Smooth muscle cell of the brain vasculature (primary cell): ENCODE measurements at regions not wholly inside any gene's neighbourhood (a gene's known extent, or its start where the extent isn't known, plus 50 kb on each side); places are given as distances from the start of the nearest gene placed in this dataset.

ENCODE experiments used
- DNase-seq: peaks from one replicate; pipeline ENCODE4 v3.0.0-alpha.2; 2012; ENCODE audit warnings: low read depth, low spot score

DNA sequence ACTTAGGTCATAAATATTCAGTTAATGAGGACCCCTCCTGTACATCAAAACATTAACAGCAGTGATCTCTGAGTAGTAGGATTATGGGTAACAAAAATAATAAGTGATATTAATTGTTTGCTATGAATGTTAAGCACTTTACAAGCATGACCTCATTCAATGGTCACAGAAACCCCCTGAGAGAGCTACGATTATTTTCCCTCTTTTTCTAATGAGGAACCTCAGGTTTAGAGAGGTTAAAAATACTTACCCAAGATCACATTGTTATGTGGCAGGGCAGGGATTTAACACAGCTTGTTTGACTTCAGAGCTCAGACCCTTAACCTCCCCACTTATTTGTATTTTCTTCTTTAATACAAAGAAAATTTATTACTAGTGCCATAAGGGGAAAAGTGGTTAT, 228.2 kb downstream of the TBL1XR1 start:
- no peak for DNase-seq

DNA sequence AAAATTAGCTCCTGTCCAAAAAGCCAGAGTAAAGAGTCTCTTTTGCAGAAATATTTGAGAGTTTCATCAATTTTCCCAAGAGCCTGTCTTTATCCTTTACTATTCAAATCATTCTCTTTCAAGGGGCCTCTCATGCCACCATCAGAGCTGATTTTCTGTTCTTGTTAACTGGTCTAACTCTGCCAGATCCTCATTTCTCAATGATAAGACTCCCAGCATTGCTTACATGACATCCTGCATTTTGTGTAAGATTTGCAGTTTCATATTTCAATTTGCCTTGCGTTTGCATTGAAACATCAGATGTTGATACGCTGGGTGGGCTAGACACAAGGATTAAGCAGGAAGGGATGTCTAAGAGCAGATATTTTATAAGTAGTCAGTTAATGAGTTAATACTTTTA, 228.7 kb downstream of the TBL1XR1 start:
- DNase-seq: no peak

DNA sequence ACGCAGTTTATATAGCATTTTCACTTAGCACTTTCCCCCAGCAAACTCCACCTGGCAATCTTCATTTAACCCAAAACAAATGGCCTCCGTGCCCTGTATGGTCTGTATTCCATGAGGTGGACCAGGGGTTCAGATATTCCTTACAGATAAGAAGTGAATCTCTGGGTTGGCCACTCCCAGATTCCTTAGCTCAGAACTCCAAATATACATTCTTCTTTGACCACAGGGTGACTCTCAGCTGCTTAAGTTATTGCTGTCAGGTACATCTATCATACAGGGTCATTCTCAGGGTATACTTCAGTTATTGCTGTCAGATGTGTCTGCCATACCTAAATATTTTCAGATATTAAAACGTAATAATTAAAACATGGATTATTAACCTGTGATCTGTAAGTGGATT, 229.8 kb downstream of the TBL1XR1 start:
- DNase-seq: no peak

DNA sequence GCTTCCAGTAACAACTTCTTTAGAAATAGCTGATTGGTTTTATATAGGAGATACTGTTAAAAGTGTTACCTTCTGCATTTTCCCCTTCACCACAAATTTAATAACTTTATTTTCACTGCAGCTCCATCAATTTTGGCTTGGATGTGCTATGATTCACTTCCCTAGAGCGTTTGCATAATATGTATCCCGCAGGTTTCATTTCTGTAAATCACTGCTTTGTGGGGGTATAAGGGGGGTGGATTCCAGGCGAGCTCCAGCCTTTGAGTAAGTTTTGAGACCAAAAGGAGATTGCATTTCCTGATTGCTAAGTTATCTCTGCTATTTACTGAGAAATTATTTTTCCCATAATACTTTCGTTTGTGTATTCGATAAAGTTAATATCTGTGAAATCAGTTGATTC, 232.6 kb downstream of the TBL1XR1 start:
- DNase-seq: no peak

DNA sequence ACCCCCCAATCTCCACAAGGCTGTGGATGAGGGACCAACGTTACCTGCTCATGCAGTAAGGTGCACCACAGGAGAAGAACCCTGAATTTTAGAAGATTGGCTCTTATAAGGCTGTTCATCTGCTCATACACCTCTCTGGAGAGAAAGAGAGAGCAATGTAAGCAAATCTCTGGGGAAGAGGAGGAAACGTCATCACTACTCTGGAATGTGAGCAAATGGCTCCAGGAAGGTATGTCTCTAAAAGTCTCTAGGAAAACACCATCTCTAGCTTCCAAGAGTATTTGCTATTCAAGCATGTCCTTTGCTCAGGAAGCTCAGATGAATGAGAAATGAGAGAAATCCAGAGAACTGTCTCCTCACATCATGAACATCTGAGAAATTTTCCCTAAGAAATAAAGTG, 235.4 kb downstream of the TBL1XR1 start:
- DNase-seq: no peak

DNA sequence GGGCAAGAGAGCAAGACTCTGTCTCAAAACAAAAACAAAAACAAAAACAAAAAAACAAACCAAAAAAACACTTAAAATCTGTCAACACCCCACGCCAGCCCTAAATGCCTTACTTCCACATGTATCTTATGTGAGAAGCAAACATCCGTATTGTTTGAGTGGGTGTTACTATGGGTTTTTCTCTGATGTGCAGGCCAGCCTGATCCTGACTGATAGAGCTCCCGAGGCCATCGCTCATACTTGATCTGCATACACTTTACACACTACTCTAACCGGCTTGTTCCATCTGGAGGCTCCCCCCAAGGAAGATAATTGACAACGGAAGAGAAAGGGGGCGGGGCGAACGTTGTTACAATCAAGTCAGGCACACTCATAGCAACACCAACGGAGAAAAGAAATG, 237.4 kb downstream of the TBL1XR1 start:
- no peak for DNase-seq

DNA sequence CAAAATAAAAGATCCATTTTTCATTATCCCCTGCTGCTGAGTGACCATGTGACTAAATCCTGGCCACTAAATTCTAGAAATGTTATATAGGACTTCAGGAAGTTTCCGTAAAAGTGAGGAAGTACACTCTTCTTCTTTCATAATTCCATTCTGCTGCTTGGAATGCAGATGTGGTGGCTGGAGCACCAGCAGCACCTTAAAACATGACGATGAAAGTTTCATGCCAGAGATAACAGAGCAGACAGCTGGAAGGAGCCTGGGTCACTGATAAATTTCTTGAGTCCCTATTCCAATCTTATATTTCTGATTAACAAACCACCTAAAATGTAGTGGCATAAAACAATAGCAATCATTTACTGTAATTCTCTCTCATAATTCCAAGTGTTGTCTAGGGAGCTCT, 238.7 kb downstream of the TBL1XR1 start:
- DNase-seq: no peak

DNA sequence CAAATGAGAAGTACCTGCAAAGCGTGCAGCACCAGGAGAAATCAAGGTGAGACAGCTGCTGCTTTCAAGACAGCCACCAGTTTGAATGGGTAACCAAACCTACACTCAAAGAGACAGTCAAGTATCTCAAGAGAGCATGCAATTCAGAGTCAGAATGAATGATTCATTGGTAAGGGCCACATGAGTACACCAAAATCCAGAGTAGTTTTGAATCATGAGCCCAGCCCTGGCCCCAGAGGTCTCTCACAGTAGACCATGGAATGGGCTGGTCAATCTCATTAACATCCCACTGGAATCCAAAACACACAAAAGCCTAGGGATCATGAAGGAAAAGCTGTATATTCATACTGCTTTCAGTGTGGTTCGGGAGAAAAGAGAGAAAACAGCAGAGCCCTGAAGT, 242.8 kb downstream of the TBL1XR1 start:
- DNase-seq: no peak

DNA sequence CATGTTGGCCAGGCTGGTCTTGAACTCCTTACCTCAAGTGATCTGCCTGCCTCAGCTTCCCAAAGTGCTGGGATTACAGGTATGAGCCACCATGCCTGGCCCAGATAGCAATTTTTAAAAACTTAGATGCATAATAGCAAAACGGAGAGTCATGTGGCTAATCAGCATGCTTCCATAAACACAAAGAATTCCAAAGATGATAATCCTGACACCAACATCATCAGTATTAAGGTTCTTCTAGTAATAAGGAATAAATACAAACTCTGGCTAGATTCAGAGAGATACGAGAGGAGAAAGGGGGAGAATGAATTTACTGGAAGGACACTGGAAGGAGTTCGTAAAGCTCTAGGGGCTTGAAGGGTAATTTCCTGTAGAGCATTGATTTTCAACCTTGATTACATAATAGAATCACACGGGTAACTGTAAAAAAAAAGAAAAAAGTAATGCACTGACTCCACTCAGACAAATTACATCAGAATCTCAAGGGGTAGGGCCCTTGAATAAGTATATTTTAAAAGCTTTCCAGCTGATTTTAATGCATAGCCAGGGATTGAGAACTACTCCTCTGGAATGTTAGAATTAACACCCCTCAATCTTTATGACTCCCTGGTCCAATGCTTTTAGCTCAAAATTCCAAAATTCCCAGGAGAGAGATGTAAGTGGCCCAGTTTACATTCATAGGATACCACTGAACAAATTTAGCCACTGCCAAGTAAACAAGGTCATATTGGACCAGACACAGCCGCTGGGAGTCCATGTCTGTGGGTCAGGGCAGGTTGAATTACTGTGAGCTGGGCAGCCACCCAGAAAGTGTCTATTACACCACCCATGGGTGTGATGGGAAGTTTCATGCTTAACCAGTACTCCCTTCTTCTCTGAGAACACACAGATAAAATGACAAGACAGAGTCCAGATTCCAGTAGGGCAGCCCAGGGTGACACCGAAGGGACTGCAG, 243.9 kb downstream of the TBL1XR1 start:
- DNase-seq: peak; percentile 10

DNA sequence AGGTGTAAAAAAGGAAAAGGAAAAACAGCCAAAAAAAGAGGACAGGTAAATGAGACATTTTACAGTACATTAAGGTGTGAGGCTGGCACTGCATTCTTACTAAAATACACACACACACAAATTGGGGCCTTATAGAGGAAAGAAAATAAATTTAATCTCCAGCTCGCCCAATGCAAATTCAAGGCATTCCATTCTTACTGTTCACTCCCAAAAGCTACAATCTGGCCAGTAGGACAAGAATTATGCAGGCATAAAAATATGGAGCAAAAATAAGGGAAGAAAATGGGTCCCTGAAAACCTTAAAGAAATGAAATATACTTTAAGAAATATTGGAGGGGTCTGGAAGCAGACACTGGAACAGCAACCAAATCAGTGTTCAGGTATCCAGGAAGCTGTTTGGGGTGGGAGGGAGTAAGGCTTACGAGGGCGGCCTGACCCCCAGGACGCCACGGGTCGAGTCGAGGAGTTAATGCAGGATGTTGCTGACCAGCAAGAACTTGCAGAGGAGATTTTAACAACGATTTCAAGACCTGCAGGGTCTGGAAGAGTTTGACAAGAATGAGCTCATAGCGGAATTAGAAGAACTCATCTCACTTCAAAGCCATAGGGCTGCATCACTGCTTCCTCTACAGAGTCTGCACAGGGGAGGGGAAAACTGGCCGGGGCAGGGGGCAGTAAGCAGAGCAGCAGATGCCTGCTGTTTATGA, 245.5 kb downstream of the TBL1XR1 start:
- no peak for DNase-seq

DNA sequence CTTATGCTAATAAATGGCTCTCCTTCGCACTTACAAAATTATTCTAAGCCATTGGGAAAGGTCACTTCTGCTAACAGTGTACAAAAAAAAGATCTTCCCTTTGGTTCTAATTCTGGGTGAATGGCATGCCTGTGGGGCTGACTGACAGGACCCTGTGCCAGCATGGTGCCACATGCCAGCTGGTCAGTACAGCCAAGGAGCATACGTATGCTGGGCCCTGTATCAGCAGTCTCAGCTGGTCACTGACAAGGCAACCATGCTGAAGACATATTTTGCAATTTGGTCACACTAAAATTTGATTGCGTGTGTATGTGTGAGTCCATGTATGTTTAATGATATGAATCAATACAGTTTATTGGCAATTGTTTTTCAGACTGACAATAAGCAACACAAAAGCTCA, 246.1 kb downstream of the TBL1XR1 start:
- no peak for DNase-seq

DNA sequence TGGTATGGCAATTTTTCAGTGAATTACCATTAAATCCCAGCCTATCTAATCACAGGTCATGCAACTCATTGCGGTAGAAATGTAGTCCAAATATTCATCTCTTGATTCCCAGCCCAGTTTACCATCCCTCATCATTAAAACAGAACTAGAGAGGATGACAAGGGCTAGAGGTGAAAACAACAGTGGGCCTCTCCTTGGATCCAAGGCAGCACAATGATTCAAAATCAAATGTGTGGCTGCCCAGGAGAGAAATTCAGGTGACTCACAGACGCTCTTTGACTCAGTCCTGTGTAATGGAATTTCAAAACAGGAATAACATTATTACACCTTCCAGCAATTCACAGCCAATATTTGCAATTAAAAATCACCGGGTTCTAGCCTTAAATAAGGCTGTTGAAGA, 246.5 kb downstream of the TBL1XR1 start:
- no peak for DNase-seq

DNA sequence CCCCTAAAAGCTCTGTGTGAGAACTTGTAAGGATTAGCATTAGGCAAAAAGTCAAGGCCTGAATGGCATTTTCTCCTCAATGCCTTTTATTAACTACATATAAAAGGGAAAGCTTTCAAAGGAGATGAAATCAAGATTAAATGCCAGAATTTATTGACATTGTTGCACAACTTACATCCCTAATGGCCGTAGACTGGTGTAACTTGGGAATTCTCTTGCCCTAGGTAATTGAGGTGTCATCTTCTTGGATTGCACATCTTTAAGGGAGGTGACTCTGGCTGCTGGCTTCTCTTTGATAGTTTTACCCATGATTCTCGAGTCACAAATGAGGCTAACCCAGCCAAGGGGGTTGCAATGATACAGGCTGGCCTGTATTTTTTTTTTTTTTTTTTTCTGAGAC, 249.1 kb downstream of the TBL1XR1 start:
- DNase-seq: no peak

DNA sequence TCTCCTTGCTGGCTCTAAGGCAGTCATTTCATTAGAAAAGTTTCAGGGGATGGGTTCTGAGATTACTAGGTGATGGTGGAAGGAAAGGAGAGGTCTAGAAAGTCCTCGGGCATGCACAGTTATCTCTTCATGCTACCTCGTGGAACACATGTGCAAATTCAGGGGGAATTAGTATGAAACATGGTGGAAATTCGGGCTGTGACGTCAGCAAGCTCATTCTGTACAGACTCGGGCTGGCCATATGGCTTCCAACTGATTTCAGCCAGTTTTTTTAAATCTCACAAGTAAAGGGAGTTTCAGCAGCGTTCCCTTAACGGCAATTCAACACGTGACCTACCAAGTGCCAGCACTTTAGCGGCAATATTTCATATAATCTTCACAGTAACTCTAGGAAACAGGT, 251.1 kb downstream of the TBL1XR1 start:
- no peak for DNase-seq

DNA sequence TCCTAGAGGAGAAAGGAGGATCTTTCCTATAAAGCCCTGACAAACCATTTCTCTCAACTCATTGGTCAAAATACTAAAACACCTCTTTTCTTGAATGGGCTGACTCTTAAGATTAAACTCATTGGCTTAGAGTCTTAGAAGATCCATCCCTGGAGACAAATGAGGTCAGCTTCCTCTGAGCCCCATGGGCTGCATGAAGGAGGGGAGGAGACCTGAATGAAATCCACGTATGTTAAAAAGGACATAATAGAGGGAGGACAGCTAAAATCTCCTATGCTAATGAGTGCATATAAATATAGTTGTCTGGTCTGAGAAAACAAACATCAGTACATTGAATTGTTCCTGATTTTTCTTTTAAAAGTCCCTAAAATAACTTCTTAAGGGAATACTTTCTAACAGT, 255.0 kb downstream of the TBL1XR1 start:
- DNase-seq: no peak

DNA sequence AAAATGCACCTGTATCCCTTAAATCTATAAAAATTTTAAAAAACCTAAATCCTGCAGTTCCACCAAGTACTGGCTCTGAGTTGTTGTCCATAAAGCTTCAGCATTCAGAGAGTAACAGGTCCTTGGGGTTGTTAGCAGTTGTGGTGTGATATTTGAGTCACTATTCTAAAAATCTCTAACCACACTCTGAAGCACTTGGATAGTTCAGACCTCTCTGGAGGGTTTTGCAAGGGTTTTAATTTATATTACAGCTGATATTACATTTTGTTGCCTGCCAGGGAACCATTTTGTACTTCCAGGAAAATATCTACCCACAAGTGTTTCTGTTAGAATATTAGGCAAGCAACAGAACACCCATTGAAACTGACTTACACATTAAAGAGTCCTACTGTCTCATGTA, 255.6 kb downstream of the TBL1XR1 start:
- DNase-seq: no peak

DNA sequence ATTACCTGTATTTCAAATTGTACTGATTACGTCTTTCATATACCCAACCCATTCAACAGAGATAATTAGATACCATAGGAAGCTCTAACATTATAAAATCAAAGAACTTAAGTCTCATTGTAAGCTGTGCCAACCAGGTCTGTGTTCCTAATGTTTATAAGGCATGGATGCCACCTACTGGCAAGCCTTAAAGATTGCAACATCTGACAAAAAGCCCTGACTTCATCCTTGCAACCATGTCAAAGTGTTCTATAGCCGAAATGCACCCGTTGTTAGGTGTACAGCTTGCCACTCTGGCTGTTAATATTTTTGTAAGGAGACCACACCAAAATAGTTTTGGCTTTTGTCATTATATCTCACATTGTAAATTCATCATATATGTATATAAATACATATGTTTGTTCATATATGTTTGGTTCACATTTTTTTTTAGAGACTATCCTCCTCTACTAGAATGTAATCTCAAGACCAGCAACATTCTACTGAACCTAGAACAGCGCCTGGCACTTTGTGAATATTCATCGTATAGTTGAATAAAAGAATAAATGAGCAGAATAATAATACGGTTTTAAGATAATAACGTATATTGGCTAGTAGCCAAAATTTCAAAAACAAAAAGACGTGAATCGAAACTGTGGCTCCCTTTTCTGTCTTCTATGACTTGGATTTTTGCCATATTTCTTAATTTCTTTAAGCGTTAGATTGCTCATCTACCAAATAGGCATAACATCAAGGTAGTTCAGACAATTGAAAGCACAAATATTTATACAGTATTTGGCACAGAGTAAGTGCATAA, 258.1 kb downstream of the TBL1XR1 start:
- peak; percentile 69 for DNase-seq

DNA sequence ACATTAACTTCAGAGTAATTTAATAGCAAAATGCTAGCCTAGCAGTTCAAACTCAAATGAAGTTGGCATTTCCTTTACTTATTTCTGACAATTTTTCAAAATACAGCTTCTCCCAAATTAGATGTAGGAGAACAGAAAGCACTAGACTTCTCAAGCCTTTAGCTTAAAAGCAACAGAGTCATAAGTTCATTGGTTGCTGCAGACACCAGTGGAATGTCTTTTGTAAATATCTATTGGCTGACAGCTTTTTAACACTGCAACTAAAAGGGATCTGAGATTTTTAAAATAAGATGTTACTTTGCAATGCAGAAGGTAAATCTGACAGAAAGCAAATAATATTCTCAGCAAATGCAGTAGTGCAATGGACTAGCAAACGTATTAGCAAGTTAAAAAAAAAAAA, 259.3 kb downstream of the TBL1XR1 start:
- DNase-seq: no peak

DNA sequence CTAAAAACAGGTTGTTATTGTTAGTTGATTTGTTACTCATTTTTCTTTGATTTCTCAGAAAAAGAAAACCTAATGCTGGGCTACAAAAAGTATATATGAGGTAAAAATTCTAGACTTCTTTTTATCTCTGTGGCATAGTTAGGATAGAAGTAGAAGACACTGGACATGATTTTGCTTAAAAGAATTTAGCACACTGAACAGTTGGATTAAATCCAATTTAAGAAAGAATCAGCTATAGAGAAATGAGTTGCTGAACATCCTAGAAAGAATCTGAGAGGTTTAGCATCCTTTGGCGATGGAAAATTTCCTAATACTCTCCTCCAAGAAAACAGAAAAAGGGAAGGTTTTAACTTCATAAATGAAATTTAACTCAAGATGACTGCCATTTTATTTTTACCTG, 259.7 kb downstream of the TBL1XR1 start:
- DNase-seq: no peak

DNA sequence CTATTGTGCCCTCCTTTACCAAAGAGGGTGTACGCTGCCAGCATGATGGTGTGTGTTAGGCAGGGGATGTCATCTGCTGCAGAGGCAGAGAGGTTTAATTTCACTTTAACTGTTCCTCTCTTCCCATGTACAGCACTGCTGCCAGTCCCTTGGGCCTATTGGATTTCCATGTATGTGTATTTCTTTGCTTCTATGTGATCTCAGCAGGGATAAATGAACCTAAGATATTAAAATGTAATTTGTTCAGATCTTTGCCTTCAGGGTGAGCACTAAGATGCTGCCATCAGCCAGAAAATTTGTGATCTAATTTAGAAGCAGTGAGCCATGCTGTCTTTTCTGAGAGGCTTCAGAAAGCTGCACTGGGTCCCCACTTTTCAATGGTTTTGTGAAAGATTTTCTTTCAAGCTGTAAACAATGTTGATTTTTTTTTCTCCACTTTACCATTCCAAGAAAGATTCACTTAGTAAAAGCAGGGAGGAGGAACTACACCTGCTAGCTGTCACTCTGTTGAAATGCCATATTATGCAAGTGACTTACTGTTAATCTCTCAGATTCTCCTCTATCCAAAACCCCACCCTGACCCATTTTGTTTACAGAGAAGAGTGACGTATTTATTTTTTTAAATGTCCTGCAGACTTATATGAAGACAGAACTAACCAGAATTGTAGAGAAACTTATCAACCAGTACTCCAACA, 261.9 kb downstream of the TBL1XR1 start:
- DNase-seq: no peak

DNA sequence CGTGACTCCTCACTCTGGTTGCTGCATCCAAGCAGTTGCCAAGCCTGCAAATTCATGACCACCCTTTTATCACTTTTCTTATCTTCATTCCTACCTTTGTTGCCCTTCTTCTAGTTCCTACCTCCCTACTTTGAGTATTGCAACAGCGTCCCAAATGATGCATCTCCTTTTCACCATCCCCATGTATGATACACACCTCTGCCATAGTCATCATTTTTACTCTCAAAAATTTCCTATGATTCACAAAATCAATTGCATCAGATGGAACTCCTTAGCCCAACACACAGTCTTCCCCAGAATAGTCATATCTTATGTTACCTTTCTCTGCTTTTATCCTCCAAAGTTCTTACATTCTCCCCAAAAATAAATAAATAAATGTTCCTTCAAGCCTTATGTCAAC, 262.6 kb downstream of the TBL1XR1 start:
- DNase-seq: no peak

DNA sequence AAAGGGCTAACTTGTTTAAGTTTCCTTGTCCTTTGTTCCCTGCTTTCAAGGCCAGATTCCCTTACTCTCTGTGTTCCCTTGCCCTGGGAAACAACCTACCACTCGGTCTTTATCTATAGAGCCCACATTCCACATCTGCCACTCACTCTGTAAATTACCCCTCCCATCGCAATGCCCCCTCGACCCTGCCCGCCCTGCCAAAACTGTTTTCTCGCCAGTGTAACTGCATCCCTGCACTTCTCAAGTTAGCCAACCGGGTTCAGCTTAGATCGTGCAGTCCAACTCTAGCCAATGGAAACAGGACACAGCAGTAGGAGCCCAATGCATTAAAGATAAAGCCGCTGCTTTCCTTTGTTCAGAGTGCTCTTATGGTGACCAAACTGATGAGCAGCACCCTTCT, 263.6 kb downstream of the TBL1XR1 start:
- DNase-seq: no peak
